Heart right ventricle (tissue), 16 donors: ENCODE measurements at regions not wholly inside any gene's neighbourhood (a gene's known extent, or its start where the extent isn't known, plus 50 kb on each side); places are given as distances from the start of the nearest gene placed in this dataset.
"Not testable (repeated sequence)": the region's sequence is repeated elsewhere in the genome, so short reads cannot be mapped to it uniquely, and the experiment has no call there.

ENCODE experiments used
- ATAC-seq, 8 donors: fragments of 200-7000 bp; cut with Tn5 transposase; one replicate each; pipeline ENCODE4 v1.9.1; 2020; ENCODE audit warnings: mild to moderate bottlenecking in 8 of 8, moderate library complexity in 8 of 8, moderate number of reproducible peaks in 1 of 8
- DNase-seq, 2 donors: peaks; one replicate each; pipeline ENCODE4 v3.0.0-alpha.2; 2020
- H3K27ac ChIP-seq, 10 donors: fragments of 200-600 bp; sonication (generic) in 2 of 10; one replicate each; pipeline versions ENCODE4 v1.5.0 to v1.8.0; 2020 to 2022; ENCODE audit warnings: mild to moderate bottlenecking in 3 of 10
- H3K27me3 ChIP-seq, 7 donors: fragments of 200-600 bp; one replicate each; pipeline ENCODE4 v1.8.0; 2021 to 2022; ENCODE audit warnings: mild to moderate bottlenecking in 2 of 7
- H3K36me3 ChIP-seq, 9 donors: fragments of 200-600 bp; sonication (generic) in 1 of 9; one replicate each; pipeline versions ENCODE4 v1.5.0 to v1.8.0; 2020 to 2022; ENCODE audit warnings: mild to moderate bottlenecking in 2 of 9
- H3K4me1 ChIP-seq, 9 donors: fragments of 200-600 bp; sonication (generic) in 1 of 9; one replicate each; pipeline versions ENCODE4 v1.5.0 to v1.8.0; 2020 to 2022; ENCODE audit warnings: mild to moderate bottlenecking in 4 of 9
- H3K4me3 ChIP-seq, 10 donors: fragments of 200-600 bp; sonication (generic) in 2 of 10; one replicate each; pipeline versions ENCODE4 v1.5.0 to v1.8.0; 2020 to 2022; ENCODE audit warnings: mild to moderate bottlenecking in 7 of 10, moderate library complexity in 2 of 10
- H3K9me3 ChIP-seq, 11 donors: fragments of 200-600 bp in 10 of 11; sonication (generic) in 2 of 11; one replicate each; pipeline versions ENCODE4 v1.5.0 to v1.8.0; 2013 to 2022; ENCODE audit warnings: mild to moderate bottlenecking in 2 of 11, control low read depth in 1 of 11, moderate library complexity in 1 of 11
- CTCF ChIP-seq, 9 donors: fragments of 200-600 bp; sonication (generic) in 2 of 9; IDR thresholded peaks; one replicate each; pipeline versions ENCODE4 v1.5.0 to v1.8.0; 2021 to 2022; ENCODE audit warnings: antibody characterized with exemption in 9 of 9, mild to moderate bottlenecking in 5 of 9, moderate library complexity in 1 of 9
- WGBS, 2 donors: extraction: QIAGEN DNeasy Blood & Tissue Kit; methylation state at CpG; one replicate each; pipeline ENCODE4 v1.1.7; 2013; ENCODE audit warnings: inconsistent platforms in 1 of 2; 5-methylcytosine and 5-hydroxymethylcytosine counted together
- intact Hi-C, 10 donors: fragments of 100-400 bp; cut with DNase I; formaldehyde crosslinking; loops; one replicate each; pipeline versions ENCODE4 v1.11.1 to v1.14.2; 2022
- donor health status: Arrhythmogenic right ventricular cardiomyopathy.
- donor health status: ischemic (EF 13 %, LVEDD 7.1; RV severe dilation, severe dysfunction).
- donor health status: healthy with polysubstance abuse.
- donor health status: DM: no; HTN: yes; CAD: no.
- donor health status: DM: no; HTN: no; CAD: no.
- donor health status: ischemic (EF 25% LVEDD 6.9; RV normal size, moderate dysfunction).
- donor health status: ischemic (EF 25% LVEDD 5.7; RV mildly dilated, moderate dysfunction).
- donor health status: healthy.
- donor health status: DM: yes; HTN: yes; CAD: no.
- donor health status: Ischemic cardiomyopathy.
- donor health status: ischemic (EF 35%, LVEDD 5.7; RV mildly dilated, moderate dysfunction).
- donor health status: nonischemic (EF 11% LVEDD 7.7; RV severe dilation, severe dysfunction).
- donor health status: DM: yes; HTN: yes; CAD: no.
- donor health status: PGD.
- donor health status: ischemic (EF 29% LVEDD 5.4; RV normal size, mild dysfunction).
- donor health status: nonischemic (EF 23%, LVEDD 6.1; RV moderate dilation, normal function).

DNA sequence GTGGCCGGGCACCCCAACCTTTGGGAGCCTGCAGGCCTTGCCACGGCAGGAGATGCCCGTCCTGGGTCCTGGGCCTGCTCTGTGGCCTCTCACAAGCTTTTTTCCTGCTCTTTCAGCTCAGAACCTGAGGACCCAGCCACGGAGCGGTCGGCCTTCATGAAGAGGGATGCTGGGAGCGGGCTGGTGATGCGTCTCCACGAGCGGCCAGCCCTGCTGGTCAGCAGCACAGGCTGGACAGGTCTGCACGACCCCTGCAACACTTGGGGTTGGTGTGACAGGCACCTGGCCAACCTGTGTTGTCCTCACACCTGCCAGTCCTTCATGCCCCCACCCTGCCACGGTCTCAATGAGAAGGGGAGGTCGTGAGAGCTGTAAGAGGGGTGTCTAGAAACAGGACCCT lies 170.0 kb downstream of the ADRA2C start:
- TF ChIP-seq CTCF (IDR thresholded peaks at IDR 0.05) = no peak
- intact Hi-C loops = no loop called here
- 84 to 97% methylated on average over 12 to 13 of the region's 13 CpGs for WGBS, 2 donors

GRCh38 chr4:3937849-3938562 lies 171.8 kb downstream of the ADRA2C start:
- H3K27ac ChIP-seq, H3K36me3 ChIP-seq, H3K4me1 ChIP-seq, H3K27me3 ChIP-seq, H3K4me3 ChIP-seq, H3K9me3 ChIP-seq, DNase-seq, intact Hi-C loops, ATAC-seq: not testable (repeated sequence)
- WGBS, 2 donors = 82 to 83% methylated on average over 16 to 18 of the region's 18 CpGs

More for the DNA sequence above, 170.0 kb downstream of the ADRA2C start:
- Histone ChIP-seq H3K9me3 (no peaks in the 10 kb centered on the region), H3K27me3 (peaks cover 0 to 5% (median 0%) of the 10 kb centered on the region in 7 donors), H3K4me3 (no peak overlapping the region), H3K27ac (no peak overlapping the region), H3K36me3 (no peaks in the 10 kb centered on the region), H3K4me1 (no peaks in the 10 kb centered on the region)
- no peak for DNase-seq
- ATAC-seq = no peak

GRCh38 chr4:3938676-3939075 lies 172.5 kb downstream of the ADRA2C start:
- intact Hi-C loops, H3K27me3 ChIP-seq, H3K27ac ChIP-seq, H3K9me3 ChIP-seq, H3K4me1 ChIP-seq, H3K36me3 ChIP-seq, H3K4me3 ChIP-seq, DNase-seq, ATAC-seq: not testable (repeated sequence)
- WGBS, 2 donors = 77 to 79% methylated on average over 8 of the region's 8 CpGs

DNA sequence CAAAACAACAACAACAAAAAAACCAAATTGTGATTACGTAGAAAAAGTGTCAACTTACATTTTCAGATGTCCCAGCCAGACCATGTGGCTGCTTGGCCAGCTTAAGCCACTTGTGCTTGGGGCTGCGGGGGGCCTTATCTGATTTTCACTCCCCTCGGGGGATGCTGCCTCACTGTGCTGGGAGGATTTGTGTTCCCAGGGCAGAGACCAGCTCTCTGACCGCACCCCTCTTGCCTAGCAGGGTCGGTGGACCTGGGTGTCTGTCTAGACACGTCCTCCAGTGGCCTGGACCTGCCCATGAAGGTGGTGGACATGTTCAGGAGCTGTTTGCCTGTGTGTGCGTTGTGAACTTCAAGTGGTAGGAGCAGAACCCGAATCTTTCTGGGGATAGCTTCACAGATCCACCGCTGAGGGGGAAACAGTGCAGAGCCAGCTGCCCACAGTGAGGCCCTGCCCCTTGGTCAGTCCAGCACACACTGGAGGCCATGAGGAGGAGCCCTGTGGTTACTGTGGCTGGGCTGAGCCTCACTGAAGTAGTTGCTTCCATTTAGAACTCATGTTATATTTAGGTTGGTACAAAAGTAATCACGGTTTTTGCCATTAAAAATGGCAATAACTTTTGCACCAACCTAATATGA lies 173.9 kb downstream of the ADRA2C start:
- H3K36me3 ChIP-seq, DNase-seq, H3K9me3 ChIP-seq, H3K27ac ChIP-seq, H3K4me1 ChIP-seq, H3K27me3 ChIP-seq, intact Hi-C loops, H3K4me3 ChIP-seq, ATAC-seq: not testable (repeated sequence)
- 48 to 53% methylated on average over 9 to 10 of the region's 10 CpGs for WGBS, 2 donors

DNA sequence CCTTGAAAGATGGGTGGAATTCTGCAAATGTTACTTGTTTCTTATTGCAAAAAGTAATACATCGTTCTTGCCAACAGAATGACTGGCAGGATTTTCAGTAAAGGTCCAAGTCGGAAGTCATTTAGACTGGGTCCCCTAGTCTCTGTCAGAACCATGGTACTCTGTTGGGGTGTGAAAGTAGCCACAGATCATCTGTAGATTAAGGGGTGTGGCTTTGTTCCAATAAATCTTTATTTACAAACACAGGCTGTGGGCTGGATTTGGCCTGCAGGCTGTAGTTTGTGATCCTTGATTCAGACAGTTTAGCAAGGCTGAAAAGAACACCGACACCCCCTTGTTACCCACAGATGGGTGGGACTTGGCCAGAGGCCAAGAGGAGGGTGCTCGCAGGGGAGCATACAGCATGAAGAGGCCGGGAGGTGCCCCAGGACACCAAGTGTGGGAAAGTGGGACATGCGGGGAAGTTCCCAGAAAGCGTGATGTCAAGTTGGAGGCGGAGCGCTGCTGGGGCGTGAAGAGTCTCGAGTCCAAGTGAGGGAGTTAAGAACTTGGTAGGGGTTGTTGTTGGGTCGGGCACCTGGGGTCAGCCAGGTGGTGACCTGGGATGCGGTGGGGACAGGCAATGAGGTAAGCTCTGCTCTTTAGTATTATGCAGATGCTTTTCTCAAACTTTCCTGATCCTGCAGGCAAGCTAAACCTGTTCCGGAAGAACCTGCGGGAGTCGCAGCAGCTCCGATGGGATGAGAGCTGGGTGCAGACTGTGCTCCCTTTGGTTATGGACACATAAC lies 175.7 kb downstream of the ADRA2C start:
- intact Hi-C loops, H3K9me3 ChIP-seq, ATAC-seq, H3K27me3 ChIP-seq, H3K27ac ChIP-seq, DNase-seq, H3K36me3 ChIP-seq, H3K4me3 ChIP-seq, H3K4me1 ChIP-seq: not testable (repeated sequence)
- 49 to 57% methylated on average over 17 of the region's 17 CpGs for WGBS, 2 donors

- 14 to 24% methylated on average over 12 of the region's 12 CpGs for WGBS, 2 donors
- H3K36me3 ChIP-seq, ATAC-seq, H3K4me1 ChIP-seq, intact Hi-C loops, H3K9me3 ChIP-seq, H3K27ac ChIP-seq, H3K27me3 ChIP-seq, H3K4me3 ChIP-seq: not testable (repeated sequence)
- peak; percentile 44 to 66 (median 61) for TF ChIP-seq CTCF (IDR thresholded peaks at IDR 0.05)
- DNase-seq = peak; percentile 18 to 53
Measured at GRCh38 chr4:3942569-3942971, 176.4 kb downstream of the ADRA2C start.

GRCh38 chr4:3943051-3943450 lies 176.9 kb downstream of the ADRA2C start:
- H3K4me1 ChIP-seq, H3K27me3 ChIP-seq, H3K9me3 ChIP-seq, DNase-seq, H3K27ac ChIP-seq, intact Hi-C loops, ATAC-seq, H3K4me3 ChIP-seq: not testable (repeated sequence)
- 67 to 70% methylated on average over 6 to 8 of the region's 8 CpGs for WGBS, 2 donors
- H3K36me3 ChIP-seq = peaks cover 0 to 11% (median 0%) of the 10 kb centered on the region in 9 donors
